ENCODE measurements at regions not wholly inside any gene's neighbourhood (a gene's known extent, or its start where the extent isn't known, plus 50 kb on each side); places are given as distances from the start of the nearest gene placed in this dataset.

DNA sequence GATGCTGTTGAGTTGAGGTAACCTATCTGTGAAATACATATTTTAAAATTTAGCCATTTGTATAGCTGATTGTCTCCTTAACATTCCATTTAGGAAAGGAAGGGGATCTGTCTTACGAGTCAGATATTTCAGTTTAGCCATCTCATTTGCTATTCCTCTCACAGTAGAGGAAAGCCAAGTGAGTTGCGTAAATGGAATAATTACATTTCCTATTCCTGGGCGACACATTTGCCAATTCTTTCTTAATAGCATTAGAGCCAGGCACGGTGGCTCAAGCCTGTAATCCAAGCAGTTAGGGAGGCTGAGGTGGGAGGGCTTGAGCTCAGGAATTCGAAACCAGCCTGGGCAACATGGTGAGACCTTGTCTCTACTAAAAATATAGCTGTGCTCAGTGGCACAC is 116.3 kb downstream of the TMX1 start (continued):
- TF ChIP-seq ZNF513 (tag by site-specific recombination; IDR thresholded peaks at IDR 0.05): no peak
- TF ChIP-seq SP2 (tag by site-specific recombination; IDR thresholded peaks at IDR 0.05): no peak
- TF ChIP-seq, protein P1, sequence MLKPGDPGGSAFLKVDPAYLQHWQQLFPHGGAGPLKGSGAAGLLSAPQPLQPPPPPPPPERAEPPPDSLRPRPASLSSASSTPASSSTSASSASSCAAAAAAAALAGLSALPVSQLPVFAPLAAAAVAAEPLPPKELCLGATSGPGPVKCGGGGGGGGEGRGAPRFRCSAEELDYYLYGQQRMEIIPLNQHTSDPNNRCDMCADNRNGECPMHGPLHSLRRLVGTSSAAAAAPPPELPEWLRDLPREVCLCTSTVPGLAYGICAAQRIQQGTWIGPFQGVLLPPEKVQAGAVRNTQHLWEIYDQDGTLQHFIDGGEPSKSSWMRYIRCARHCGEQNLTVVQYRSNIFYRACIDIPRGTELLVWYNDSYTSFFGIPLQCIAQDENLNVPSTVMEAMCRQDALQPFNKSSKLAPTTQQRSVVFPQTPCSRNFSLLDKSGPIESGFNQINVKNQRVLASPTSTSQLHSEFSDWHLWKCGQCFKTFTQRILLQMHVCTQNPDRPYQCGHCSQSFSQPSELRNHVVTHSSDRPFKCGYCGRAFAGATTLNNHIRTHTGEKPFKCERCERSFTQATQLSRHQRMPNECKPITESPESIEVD (tag by site-specific recombination; IDR thresholded peaks at IDR 0.05): no peak
- TF ChIP-seq ZNF10 (tag by site-specific recombination; IDR thresholded peaks at IDR 0.05): no peak
- no peak for TF ChIP-seq HOXA7 (CRISPR knock-in tag; IDR thresholded peaks at IDR 0.05; ENCODE audit: borderline replicate concordance)

DNA sequence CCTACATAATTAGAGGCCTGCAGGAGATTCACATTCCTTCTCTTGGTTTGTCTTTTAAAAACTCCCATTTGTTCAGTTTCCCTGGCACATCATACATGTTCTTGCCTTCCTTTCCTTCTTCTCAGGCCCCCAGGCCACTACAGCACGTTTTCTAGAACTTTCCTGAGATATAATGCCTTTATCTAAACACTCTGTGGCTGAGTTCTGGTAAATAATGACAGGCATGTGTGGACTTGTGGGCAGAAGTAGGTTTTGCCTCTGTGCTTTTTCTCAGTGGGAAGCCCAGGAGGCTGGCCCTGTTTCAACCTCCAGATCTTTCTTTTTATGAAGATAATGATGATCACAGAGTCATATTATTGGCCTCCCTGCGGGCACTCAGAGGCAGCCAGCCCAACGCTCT is 117.2 kb downstream of the TMX1 start:
- Histone ChIP-seq H3K27ac (ENCODE audit: extremely low read depth, low read depth, low read length) (no peak overlapping the region), H3K9me3 (ENCODE audit: control insufficient read depth, insufficient read depth, low read depth, low read length) (no peaks in the 10 kb centered on the region), H3K4me1 (ENCODE audit: control insufficient read depth, insufficient read depth, low read length) (no peaks in the 10 kb centered on the region), H3K4me3 (ENCODE audit: low read depth, low read length) (no peak overlapping the region), H3K36me3 (ENCODE audit: control insufficient read depth in 2 of 2, insufficient read depth in 1 of 2, low read length in 2 of 2) (no peaks in the 10 kb centered on the region)
- POLR2A ChIA-PET: no interaction called here
- peak; percentile 39 for TF ChIP-seq ZIC2 (tag by site-specific recombination; IDR thresholded peaks at IDR 0.05)
- TF ChIP-seq, protein P2, sequence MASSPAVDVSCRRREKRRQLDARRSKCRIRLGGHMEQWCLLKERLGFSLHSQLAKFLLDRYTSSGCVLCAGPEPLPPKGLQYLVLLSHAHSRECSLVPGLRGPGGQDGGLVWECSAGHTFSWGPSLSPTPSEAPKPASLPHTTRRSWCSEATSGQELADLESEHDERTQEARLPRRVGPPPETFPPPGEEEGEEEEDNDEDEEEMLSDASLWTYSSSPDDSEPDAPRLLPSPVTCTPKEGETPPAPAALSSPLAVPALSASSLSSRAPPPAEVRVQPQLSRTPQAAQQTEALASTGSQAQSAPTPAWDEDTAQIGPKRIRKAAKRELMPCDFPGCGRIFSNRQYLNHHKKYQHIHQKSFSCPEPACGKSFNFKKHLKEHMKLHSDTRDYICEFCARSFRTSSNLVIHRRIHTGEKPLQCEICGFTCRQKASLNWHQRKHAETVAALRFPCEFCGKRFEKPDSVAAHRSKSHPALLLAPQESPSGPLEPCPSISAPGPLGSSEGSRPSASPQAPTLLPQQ (tag by site-specific recombination; IDR thresholded peaks at IDR 0.05): no peak
- TF ChIP-seq ZNF561 (tag by site-specific recombination; IDR thresholded peaks at IDR 0.05; ENCODE audit: borderline replicate concordance): 0 out of 2 replicates have a peak, but pooled peaks have one; percentile 25
- 0 out of 2 replicates have a peak, but pooled peaks have one; percentile 20 for TF ChIP-seq SP7 (tag by site-specific recombination; IDR thresholded peaks at IDR 0.05)
- TF ChIP-seq, protein P1 (tag by site-specific recombination; IDR thresholded peaks at IDR 0.05): peak; percentile 63
- TF ChIP-seq GLIS1 (tag by site-specific recombination; IDR thresholded peaks at IDR 0.05): peak; percentile 38; the same call in 1 of the 2 replicates
- TF ChIP-seq ZNF426 (tag by site-specific recombination; IDR thresholded peaks at IDR 0.05): no peak
- peak; percentile 97 for TF ChIP-seq ZNF664 (tag by site-specific recombination; IDR thresholded peaks at IDR 0.05)
- TF ChIP-seq OSR2 (tag by site-specific recombination; IDR thresholded peaks at IDR 0.05): no peak
- 0 out of 2 replicates have a peak, but pooled peaks have one; percentile 20 for TF ChIP-seq ZNF335 (tag by site-specific recombination; conservative IDR thresholded peaks at IDR 0.05)
- TF ChIP-seq EGR2 (tag by site-specific recombination; IDR thresholded peaks at IDR 0.05; ENCODE audit: low read depth): peak; percentile 46
- TF ChIP-seq ZNF623 (tag by site-specific recombination; IDR thresholded peaks at IDR 0.05): no peak
- peak; percentile 17; the same call in 1 of the 2 replicates for TF ChIP-seq FEZF1 (tag by site-specific recombination; IDR thresholded peaks at IDR 0.05)
- TF ChIP-seq ZFHX2 (tag by site-specific recombination; conservative IDR thresholded peaks at IDR 0.05): peak; percentile 50
- peak; percentile 13; the same call in 1 of the 2 replicates for TF ChIP-seq ZBTB8A (tag by site-specific recombination; IDR thresholded peaks at IDR 0.05)
- TF ChIP-seq ZNF366 (tag by site-specific recombination; conservative IDR thresholded peaks at IDR 0.05): no peak
- CTCF ChIA-PET: interaction anchor here (3.7 kb wide), 1 partner anchor 74 kb away, joined by 11 read pairs; no protein-coding TSS in a partner anchor
